PC-3 (cell line): ENCODE measurements at regions not wholly inside any gene's neighbourhood (a gene's known extent, or its start where the extent isn't known, plus 50 kb on each side); places are given as distances from the start of the nearest gene placed in this dataset.

ENCODE experiments used
- ATAC-seq: fragments of 200-7000 bp; cut with Tn5 transposase; 2 replicates; pipeline ENCODE4 v1.9.1; 2020; ENCODE audit warnings: mild to moderate bottlenecking, moderate library complexity
- BruUV-seq: library from RNA; stranded (reverse); fragments of 400-500 nt; replicated peaks from 2 replicates; lab custom pipeline; 2021; lab: Mats Ljungman, UMichigan
- CTCF ChIA-PET: fragments of 300-600 bp; sonication (Branson Sonifier 250); formaldehyde crosslinking; loops from one replicate; lab custom pipeline; 2022; ENCODE audit warnings: antibody characterized with exemption; lab: Charles Lee
- POLR2A ChIA-PET: fragments of 300-600 bp; sonication (Branson Sonifier 250); formaldehyde crosslinking; loops from one replicate; lab custom pipeline; 2022; ENCODE audit warnings: antibody characterized with exemption; ENCODE audit not compliant: unreplicated experiment; lab: Charles Lee
- DNase-seq: peaks from one replicate; pipeline ENCODE4 v3.0.0-alpha.2; 2015
- H2AFZ ChIP-seq: fragments of 300-600 bp; sonication (generic); 2 replicates; pipeline ENCODE4 v1.6.0; 2016; ENCODE audit warnings: antibody characterized with exemption, low read length
- H3F3A ChIP-seq: fragments of 300-600 bp; sonication (generic); one replicate; pipeline ENCODE4 v1.6.0; 2017; ENCODE audit warnings: antibody characterized with exemption, low read length, control low read depth, mild to moderate bottlenecking; ENCODE audit not compliant: unreplicated experiment
- H3K27ac ChIP-seq: fragments of 300-600 bp; sonication (generic); 2 replicates; pipeline ENCODE4 v1.5.1; 2016; ENCODE audit warnings: mild to moderate bottlenecking, low read length
- H3K27me3 ChIP-seq: fragments of 300-600 bp; sonication (generic); 2 replicates; pipeline ENCODE4 v1.6.1; 2016; ENCODE audit warnings: low read length, mixed read lengths
- H3K36me3 ChIP-seq: fragments of 300-600 bp; sonication (generic); 2 replicates; pipeline ENCODE4 v1.6.1; 2016; ENCODE audit warnings: low read depth, mixed run types, low read length, mixed read lengths
- H3K4me1 ChIP-seq: fragments of 300-600 bp; sonication (generic); 2 replicates; pipeline ENCODE4 v1.5.1; 2016; ENCODE audit warnings: low read length; ENCODE audit not compliant: insufficient read depth
- H3K4me2 ChIP-seq: fragments of 300-600 bp; sonication (generic); 2 replicates; pipeline ENCODE4 v1.6.0; 2016; ENCODE audit warnings: low read length
- H3K4me3 ChIP-seq: fragments of 300-600 bp; sonication (generic); 2 replicates; pipeline ENCODE4 v1.5.1; 2016; ENCODE audit warnings: mild to moderate bottlenecking, low read length, mixed read lengths
- H3K79me2 ChIP-seq: fragments of 300-600 bp; sonication (generic); 2 replicates; pipeline ENCODE4 v1.6.1; 2017; ENCODE audit warnings: low read length, mixed read lengths
- H3K9ac ChIP-seq: fragments of 300-600 bp; sonication (generic); 2 replicates; pipeline ENCODE4 v1.6.0; 2016; ENCODE audit warnings: mild to moderate bottlenecking, low read length
- H3K9me2 ChIP-seq: fragments of 300-600 bp; sonication (generic); replicated peaks from 2 replicates; pipeline ENCODE4 v1.6.1; 2016; ENCODE audit warnings: mixed run types, low read length, mixed read lengths
- H3K9me3 ChIP-seq: fragments of 300-600 bp; sonication (generic); 2 replicates; pipeline ENCODE4 v1.6.1; 2016; ENCODE audit warnings: low read length, mixed read lengths
- H4K20me1 ChIP-seq: fragments of 300-600 bp; sonication (generic); 2 replicates; pipeline ENCODE4 v1.6.1; 2016; ENCODE audit warnings: low read length, mixed read lengths
- CTCF ChIP-seq: fragments of 300-600 bp; sonication (generic); conservative IDR thresholded peaks from 2 replicates; pipeline ENCODE4 v1.5.1; 2017; ENCODE audit warnings: antibody characterized with exemption, low read depth, mild to moderate bottlenecking, low read length
- EZH2 ChIP-seq: fragments of 300-600 bp; sonication (generic); IDR thresholded peaks from one replicate; pipeline ENCODE4 v1.6.1; 2017; ENCODE audit warnings: antibody characterized with exemption, mild to moderate bottlenecking, low read length; ENCODE audit not compliant: unreplicated experiment
- EZH2phosphoT487 ChIP-seq: fragments of 300-600 bp; sonication (generic); IDR thresholded peaks from 2 replicates; pipeline ENCODE4 v1.6.1; 2018; ENCODE audit warnings: mild to moderate bottlenecking, antibody characterized with exemption, low read length, borderline replicate concordance
- intact Hi-C: fragments of 100-400 bp; cut with micrococcal nuclease; formaldehyde crosslinking; loops from 2 replicates; pipeline ENCODE4 v1.9.0; 2023

DNA sequence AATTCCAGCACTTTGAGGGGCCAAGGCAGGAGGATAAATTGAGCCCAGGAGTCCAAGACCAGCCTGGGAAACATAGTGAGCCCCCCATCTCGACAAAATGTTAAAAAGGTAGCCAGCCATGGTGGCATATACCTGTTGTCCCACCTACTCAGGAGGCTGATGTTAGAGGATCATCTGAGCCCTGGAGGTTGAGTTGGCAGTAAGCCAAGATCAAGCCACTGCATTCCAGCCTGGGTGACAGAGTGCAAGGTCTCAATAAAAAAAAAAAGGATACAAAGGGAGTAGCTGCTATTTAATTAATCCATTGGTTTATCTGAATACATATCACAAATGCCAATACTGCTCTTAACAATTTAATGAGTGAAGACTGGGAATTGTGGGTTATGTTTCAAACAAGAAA lies 327.8 kb downstream of the CPS1 start:
- H3K9me3 ChIP-seq: no peaks in the 10 kb centered on the region
- ATAC-seq (no peak), DNase-seq (no peak)
- H3K27me3 ChIP-seq: peaks cover 13% of the 10 kb centered on the region; the same call in 1 of the 2 replicates
- H3K4me2 ChIP-seq: no peak overlapping the region
- no peaks in the 10 kb centered on the region for H3F3A ChIP-seq
- POLR2A ChIA-PET: no interaction called here
- no peaks in the 10 kb centered on the region for H3K36me3 ChIP-seq
- no TSS peak for BruUV-seq
- TF ChIP-seq EZH2: no peak
- no peak for TF ChIP-seq CTCF
- no peak for TF ChIP-seq EZH2phosphoT487
- H4K20me1 ChIP-seq: no peaks in the 10 kb centered on the region
- intact Hi-C loops: no loop called here
- H3K27ac ChIP-seq: no peak overlapping the region
- CTCF ChIA-PET: interaction anchor here (0.6 kb wide), 1 partner anchor 138 kb away, joined by 6 read pairs; no protein-coding TSS in a partner anchor
- H3K4me3 ChIP-seq: no peak overlapping the region
- no peaks in the 10 kb centered on the region for H3K4me1 ChIP-seq
- no peaks in the 10 kb centered on the region for H3K9me2 ChIP-seq
- H3K9ac ChIP-seq: no peak overlapping the region
- no peak overlapping the region for H2AFZ ChIP-seq
- H3K79me2 ChIP-seq: no peaks in the 10 kb centered on the region

DNA sequence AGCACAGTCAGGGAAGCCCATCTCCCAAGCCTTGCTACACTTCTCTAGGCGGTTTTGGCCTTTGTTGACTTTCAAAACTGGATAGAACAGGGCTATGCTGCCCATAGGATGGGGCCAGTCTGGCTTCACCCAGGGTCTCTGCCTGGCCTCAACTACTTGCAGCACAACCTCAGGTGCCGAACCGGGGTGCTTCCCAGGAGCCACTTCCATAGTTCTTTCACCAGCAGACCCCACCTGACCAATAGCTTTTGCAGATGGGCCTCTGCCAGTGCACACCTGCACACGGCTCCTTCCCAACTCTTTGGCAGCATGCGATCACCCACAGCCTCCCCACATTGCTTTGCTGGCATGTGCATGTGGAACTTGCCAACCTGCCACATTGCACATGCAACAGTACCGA lies 331.6 kb downstream of the CPS1 start:
- no peak for ATAC-seq
- POLR2A ChIA-PET: no interaction called here
- CTCF ChIA-PET: interaction anchor here (0.8 kb wide), 1 partner anchor 278 kb away, joined by 4 read pairs; no protein-coding TSS in a partner anchor
- no peak for TF ChIP-seq CTCF
- TF ChIP-seq EZH2phosphoT487: no peak
- no peak for TF ChIP-seq EZH2
- DNase-seq: no peak
- Histone ChIP-seq H3K27me3 (peaks cover 2% of the 10 kb centered on the region; the same call in 1 of the 2 replicates), H4K20me1 (no peaks in the 10 kb centered on the region), H3K4me3 (no peak overlapping the region), H3K79me2 (no peaks in the 10 kb centered on the region), H3K27ac (no peak overlapping the region), H3K9me2 (no peaks in the 10 kb centered on the region), H3K4me1 (no peaks in the 10 kb centered on the region), H3K4me2 (no peak overlapping the region), H3K36me3 (no peaks in the 10 kb centered on the region), H3F3A (no peaks in the 10 kb centered on the region), H3K9ac (no peak overlapping the region), H2AFZ (no peak overlapping the region), H3K9me3 (no peaks in the 10 kb centered on the region)
- intact Hi-C loops: no loop called here
- no TSS peak for BruUV-seq

GRCh38 chr2:210895132-210895531 lies 338.7 kb downstream of the CPS1 start:
- Histone ChIP-seq H3K9ac (no peak overlapping the region), H3F3A (no peaks in the 10 kb centered on the region), H3K79me2 (no peaks in the 10 kb centered on the region), H3K27me3 (no peaks in the 10 kb centered on the region), H3K27ac (no peak overlapping the region), H3K4me1 (peaks cover 10% of the 10 kb centered on the region), H4K20me1 (no peaks in the 10 kb centered on the region), H3K9me3 (no peaks in the 10 kb centered on the region), H2AFZ (no peak overlapping the region), H3K36me3 (no peaks in the 10 kb centered on the region), H3K4me3 (no peak overlapping the region), H3K4me2 (no peak overlapping the region), H3K9me2 (no peaks in the 10 kb centered on the region)
- ChIA-PET CTCF (no interaction called here), POLR2A (no interaction called here)
- no TSS peak for BruUV-seq
- TF ChIP-seq CTCF (peak; percentile 46), EZH2 (no peak)
- DNase-seq (peak; percentile 46), ATAC-seq (no peak)
- intact Hi-C loops: no loop called here
